ENCODE measurements at regions not wholly inside any gene's neighbourhood (a gene's known extent, or its start where the extent isn't known, plus 50 kb on each side); places are given as distances from the start of the nearest gene placed in this dataset.

DNA sequence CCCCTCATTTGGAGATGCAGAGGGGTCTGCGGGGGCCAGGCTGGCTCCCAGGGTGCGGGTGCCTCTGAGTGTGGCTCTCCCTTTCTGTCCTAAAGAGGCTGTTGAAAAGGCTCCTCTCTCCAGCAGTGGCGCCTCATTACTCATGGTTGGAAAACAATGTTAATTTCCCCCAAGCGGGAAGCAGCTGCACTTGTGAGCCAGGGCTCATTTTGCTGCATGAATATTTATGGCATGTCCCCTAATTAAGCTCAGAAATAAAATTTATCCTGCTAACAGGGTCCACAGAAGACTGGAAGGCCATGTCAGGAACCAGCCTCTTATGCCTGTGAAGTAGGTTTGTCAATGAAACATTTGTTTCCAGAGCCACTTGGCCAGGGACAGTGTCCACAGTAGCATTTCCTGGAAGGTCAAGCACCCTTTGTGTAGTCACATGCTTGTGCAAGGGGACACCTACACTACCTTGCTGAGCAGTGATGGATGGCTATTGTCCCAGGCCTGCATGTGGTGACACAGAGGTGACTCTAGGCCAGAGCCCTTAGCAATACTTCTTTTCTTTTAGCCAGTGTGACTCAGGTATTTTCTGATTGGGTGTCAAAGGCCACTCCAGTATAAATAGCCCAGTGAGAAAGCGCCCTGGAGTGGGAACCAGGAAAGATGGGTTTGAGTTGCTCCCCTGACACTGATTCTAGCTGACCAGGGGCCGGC, 259.0 kb downstream of the FOXD2 start:
- CTCF ChIA-PET, result interaction anchor here (1.2 kb wide), 1 partner anchor 12 kb away, joined by 4 read pairs; no protein-coding TSS in a partner anchor
- POLR2A ChIA-PET, result interaction anchor here (2.1 kb wide), 1 partner anchor 10 kb away, joined by 9 read pairs; no protein-coding TSS in a partner anchor
- DNase-seq (ENCODE audit: extremely low spot score), result no peak
- TF ChIP-seq, protein P1, sequence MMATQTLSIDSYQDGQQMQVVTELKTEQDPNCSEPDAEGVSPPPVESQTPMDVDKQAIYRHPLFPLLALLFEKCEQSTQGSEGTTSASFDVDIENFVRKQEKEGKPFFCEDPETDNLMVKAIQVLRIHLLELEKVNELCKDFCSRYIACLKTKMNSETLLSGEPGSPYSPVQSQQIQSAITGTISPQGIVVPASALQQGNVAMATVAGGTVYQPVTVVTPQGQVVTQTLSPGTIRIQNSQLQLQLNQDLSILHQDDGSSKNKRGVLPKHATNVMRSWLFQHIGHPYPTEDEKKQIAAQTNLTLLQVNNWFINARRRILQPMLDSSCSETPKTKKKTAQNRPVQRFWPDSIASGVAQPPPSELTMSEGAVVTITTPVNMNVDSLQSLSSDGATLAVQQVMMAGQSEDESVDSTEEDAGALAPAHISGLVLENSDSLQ (IDR thresholded peaks at IDR 0.05), result no peak
- no peak for TF ChIP-seq L3MBTL2 (conservative IDR thresholded peaks at IDR 0.05)
- no peak for TF ChIP-seq ELF4 (IDR thresholded peaks at IDR 0.05)
- no peak for TF ChIP-seq ARNT (IDR thresholded peaks at IDR 0.05)
- no peak for TF ChIP-seq HDGF (IDR thresholded peaks at IDR 0.05; ENCODE audit: borderline replicate concordance)
- TF ChIP-seq SP1 (IDR thresholded peaks at IDR 0.05), result no peak
- TF ChIP-seq TARDBP (IDR thresholded peaks at IDR 0.05), result no peak
- no peak for TF ChIP-seq FOXM1 (IDR thresholded peaks at IDR 0.05; ENCODE audit: borderline replicate concordance)
- TF ChIP-seq FOXK2 (IDR thresholded peaks at IDR 0.05), result no peak
- no peak for TF ChIP-seq FOXA1 (IDR thresholded peaks at IDR 0.05)
- TF ChIP-seq SUZ12 (IDR thresholded peaks at IDR 0.05), result no peak
- no peak for TF ChIP-seq CTBP1 (IDR thresholded peaks at IDR 0.05; ENCODE audit: borderline replicate concordance)
- TF ChIP-seq BHLHE40 (IDR thresholded peaks at IDR 0.05; ENCODE audit: borderline replicate concordance), result no peak
- no peak for TF ChIP-seq NFRKB (IDR thresholded peaks at IDR 0.05)
- no peak for TF ChIP-seq ZNF384 (IDR thresholded peaks at IDR 0.05)
- no peak for TF ChIP-seq LEF1 (IDR thresholded peaks at IDR 0.05; ENCODE audit: borderline replicate concordance)

DNA sequence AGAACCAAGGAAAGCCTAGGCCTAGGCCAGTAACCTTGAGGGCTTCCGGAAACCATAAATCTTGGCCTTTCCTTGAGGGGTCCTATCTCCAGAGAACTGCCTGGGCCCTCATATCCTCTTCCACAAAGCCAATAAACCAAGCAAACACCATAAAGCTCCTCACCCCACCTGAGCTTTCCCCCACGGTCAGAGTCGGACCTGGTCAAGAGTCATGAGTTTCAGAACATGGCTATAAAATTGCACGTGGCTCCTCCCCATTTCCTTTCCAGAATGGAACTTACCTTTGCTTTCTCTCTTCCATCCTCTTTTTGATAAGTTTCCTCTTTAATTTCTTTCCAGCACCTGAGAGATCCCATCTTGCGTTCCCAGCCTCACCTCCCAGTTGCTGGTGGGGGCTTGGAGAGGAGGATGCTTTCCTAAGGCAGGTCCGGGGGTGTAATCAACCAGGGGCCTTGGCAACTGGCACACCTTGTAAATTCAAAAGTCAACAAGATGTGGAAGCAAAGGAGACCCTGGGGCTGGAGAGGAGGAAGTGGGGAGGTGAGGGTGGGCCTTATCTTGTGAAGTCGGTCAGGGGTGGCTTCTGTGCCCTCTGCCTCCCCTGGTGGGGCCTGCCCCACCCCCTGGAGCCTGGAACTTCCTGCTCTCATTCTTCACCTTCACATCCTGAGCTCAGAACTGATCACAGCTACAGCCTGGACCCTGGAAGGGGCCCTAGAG, 259.9 kb downstream of the FOXD2 start:
- no peak for TF ChIP-seq FOXA1 (IDR thresholded peaks at IDR 0.05)
- TF ChIP-seq TARDBP (IDR thresholded peaks at IDR 0.05), result no peak
- TF ChIP-seq FOXM1 (IDR thresholded peaks at IDR 0.05; ENCODE audit: borderline replicate concordance), result no peak
- TF ChIP-seq L3MBTL2 (conservative IDR thresholded peaks at IDR 0.05), result no peak
- TF ChIP-seq ARNT (IDR thresholded peaks at IDR 0.05), result no peak
- no peak for TF ChIP-seq SUZ12 (IDR thresholded peaks at IDR 0.05)
- no peak for TF ChIP-seq BHLHE40 (IDR thresholded peaks at IDR 0.05; ENCODE audit: borderline replicate concordance)
- no peak for TF ChIP-seq NFRKB (IDR thresholded peaks at IDR 0.05)
- TF ChIP-seq HDGF (IDR thresholded peaks at IDR 0.05; ENCODE audit: borderline replicate concordance), result no peak
- TF ChIP-seq SP1 (IDR thresholded peaks at IDR 0.05), result no peak
- TF ChIP-seq CTBP1 (IDR thresholded peaks at IDR 0.05; ENCODE audit: borderline replicate concordance), result no peak
- no peak for TF ChIP-seq ELF4 (IDR thresholded peaks at IDR 0.05)
- no peak for TF ChIP-seq LEF1 (IDR thresholded peaks at IDR 0.05; ENCODE audit: borderline replicate concordance)
- TF ChIP-seq FOXK2 (IDR thresholded peaks at IDR 0.05), result no peak
- no peak for TF ChIP-seq ZNF384 (IDR thresholded peaks at IDR 0.05)
- ChIA-PET CTCF (interaction anchor here (1.0 kb wide), 1 partner anchor 28 kb away, joined by 3 read pairs; no protein-coding TSS in a partner anchor), POLR2A (no interaction called here)
- no peak for DNase-seq (ENCODE audit: extremely low spot score)

DNA sequence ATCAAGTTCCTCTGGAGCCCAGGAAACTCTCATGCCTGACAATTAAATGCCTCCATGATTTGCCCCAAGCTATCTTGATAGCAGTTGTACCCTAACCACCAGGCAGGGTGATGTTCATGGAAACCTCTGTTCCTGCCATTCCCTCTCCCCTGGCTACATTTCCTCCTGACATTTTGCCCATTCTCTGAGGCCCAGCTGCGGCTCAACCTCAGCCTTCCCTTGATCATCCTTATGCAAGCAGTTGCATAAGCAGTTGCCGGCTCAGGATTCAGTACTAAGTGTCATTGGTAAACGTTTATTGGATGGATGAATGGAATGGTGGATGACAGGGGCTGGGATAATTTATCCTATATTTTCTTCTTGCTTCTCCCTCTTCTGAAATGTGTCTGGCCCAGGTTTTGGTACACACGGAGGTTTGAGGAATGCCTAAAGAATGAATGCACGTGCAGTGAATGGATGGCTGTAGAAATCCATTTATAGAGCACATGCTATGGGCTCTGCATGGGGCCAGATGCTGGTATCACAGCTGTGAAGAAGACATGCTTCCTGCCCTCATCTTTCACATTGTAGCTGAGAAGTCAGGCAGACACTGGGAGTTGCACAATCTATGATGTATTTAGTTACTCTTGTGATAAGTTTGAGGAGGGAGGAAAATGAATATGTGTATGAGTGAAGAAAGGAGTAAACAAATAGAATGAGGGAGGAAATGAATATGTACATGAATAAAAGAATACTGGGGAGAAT, 261.8 kb downstream of the FOXD2 start:
- CTCF ChIA-PET, result interaction anchor here (0.9 to 1.2 kb wide), 2 partner anchors 13 to 26 kb away, joined by 3 to 5 read pairs; no protein-coding TSS in a partner anchor
- no peak for DNase-seq (ENCODE audit: extremely low spot score)
- POLR2A ChIA-PET, result no interaction called here
- TF ChIP-seq CTBP1 (IDR thresholded peaks at IDR 0.05; ENCODE audit: borderline replicate concordance) (no peak), TARDBP (IDR thresholded peaks at IDR 0.05) (no peak), FOXM1 (IDR thresholded peaks at IDR 0.05; ENCODE audit: borderline replicate concordance) (no peak), SUZ12 (IDR thresholded peaks at IDR 0.05) (no peak), FOXK2 (IDR thresholded peaks at IDR 0.05) (no peak), LEF1 (IDR thresholded peaks at IDR 0.05; ENCODE audit: borderline replicate concordance) (no peak), BHLHE40 (IDR thresholded peaks at IDR 0.05; ENCODE audit: borderline replicate concordance) (no peak), ELF4 (IDR thresholded peaks at IDR 0.05) (no peak), NFRKB (IDR thresholded peaks at IDR 0.05) (no peak), ZNF384 (IDR thresholded peaks at IDR 0.05) (no peak), HDGF (IDR thresholded peaks at IDR 0.05; ENCODE audit: borderline replicate concordance) (no peak), ARNT (IDR thresholded peaks at IDR 0.05) (no peak), SP1 (IDR thresholded peaks at IDR 0.05) (no peak), FOXA1 (IDR thresholded peaks at IDR 0.05) (no peak), L3MBTL2 (conservative IDR thresholded peaks at IDR 0.05) (no peak)
- TF ChIP-seq, protein P1 (IDR thresholded peaks at IDR 0.05), result no peak

- TF ChIP-seq ARNT (IDR thresholded peaks at IDR 0.05) (no peak), LEF1 (IDR thresholded peaks at IDR 0.05; ENCODE audit: borderline replicate concordance) (no peak), BHLHE40 (IDR thresholded peaks at IDR 0.05; ENCODE audit: borderline replicate concordance) (no peak), ZNF384 (IDR thresholded peaks at IDR 0.05) (no peak), ELF4 (IDR thresholded peaks at IDR 0.05) (no peak), NFRKB (IDR thresholded peaks at IDR 0.05) (no peak), TARDBP (IDR thresholded peaks at IDR 0.05) (no peak), SUZ12 (IDR thresholded peaks at IDR 0.05) (no peak), FOXM1 (IDR thresholded peaks at IDR 0.05; ENCODE audit: borderline replicate concordance) (no peak)
- ChIA-PET POLR2A (interaction anchor here (0.7 kb wide), 1 partner anchor 9 kb away, joined by 3 read pairs; no protein-coding TSS in a partner anchor), CTCF (interaction anchor here (2.2 kb wide), 1 partner anchor 269 kb away, joined by 6 read pairs; no protein-coding TSS in a partner anchor)
- DNase-seq (ENCODE audit: extremely low spot score), result no peak
These were observed 263.4 kb downstream of the FOXD2 start for GRCh38 chr1:47701283-47701682.

Measured in HEK293T (cell line).